Cardiac muscle cell (in vitro differentiated cells and primary cell): ENCODE measurements at regions not wholly inside any gene's neighbourhood (a gene's known extent, or its start where the extent isn't known, plus 50 kb on each side); places are given as distances from the start of the nearest gene placed in this dataset.

ENCODE experiments used
- DNase-seq, 2 donors: peaks; one replicate each; pipeline versions ENCODE4 v3.0.0 to v3.0.0-alpha.2; 2010 to 2017; ENCODE audit warnings: low read depth in 1 of 2, low spot score in 1 of 2
- H3K27ac ChIP-seq: fragments of 200-600 bp; sonication (generic); 2 replicates; pipeline ENCODE4 v1.5.1; 2016
- H3K27me3 ChIP-seq: fragments of 200-600 bp; sonication (generic); 2 replicates; pipeline ENCODE4 v1.6.0; 2016; ENCODE audit warnings: control low read depth
- H3K36me3 ChIP-seq: fragments of 200-600 bp; sonication (generic); 2 replicates; pipeline ENCODE4 v1.5.1; 2016; ENCODE audit warnings: control low read depth
- H3K4me1 ChIP-seq: fragments of 200-600 bp; sonication (generic); 2 replicates; pipeline ENCODE4 v1.8.1; 2017; ENCODE audit warnings: low read depth, mild to moderate bottlenecking, mixed run types
- H3K4me3 ChIP-seq: fragments of 200-600 bp; sonication (generic); 2 replicates; pipeline ENCODE4 v1.5.1; 2016; ENCODE audit warnings: mild to moderate bottlenecking
- H3K9me3 ChIP-seq: fragments of 200-600 bp; sonication (generic); 2 replicates; pipeline ENCODE4 v1.5.1; 2017; ENCODE audit warnings: low read depth, mild to moderate bottlenecking, control low read depth
- TF ChIP-seq, protein P1 (sequence below): IDR thresholded peaks from 2 replicates; pipeline ENCODE4 v1.5.1; 2012; ENCODE audit warnings: low read depth, mild to moderate bottlenecking, low read length

GRCh38 chr4:138758196-138758595 is 257.4 kb upstream of the NOCT start:
- H3K36me3 ChIP-seq: no peaks in the 10 kb centered on the region
- H3K4me3 ChIP-seq: no peak overlapping the region
- H3K9me3 ChIP-seq: no peaks in the 10 kb centered on the region
- no peak overlapping the region for H3K27ac ChIP-seq
- no peaks in the 10 kb centered on the region for H3K4me1 ChIP-seq
- no peaks in the 10 kb centered on the region for H3K27me3 ChIP-seq
- DNase-seq: no peak
- TF ChIP-seq, protein P1, sequence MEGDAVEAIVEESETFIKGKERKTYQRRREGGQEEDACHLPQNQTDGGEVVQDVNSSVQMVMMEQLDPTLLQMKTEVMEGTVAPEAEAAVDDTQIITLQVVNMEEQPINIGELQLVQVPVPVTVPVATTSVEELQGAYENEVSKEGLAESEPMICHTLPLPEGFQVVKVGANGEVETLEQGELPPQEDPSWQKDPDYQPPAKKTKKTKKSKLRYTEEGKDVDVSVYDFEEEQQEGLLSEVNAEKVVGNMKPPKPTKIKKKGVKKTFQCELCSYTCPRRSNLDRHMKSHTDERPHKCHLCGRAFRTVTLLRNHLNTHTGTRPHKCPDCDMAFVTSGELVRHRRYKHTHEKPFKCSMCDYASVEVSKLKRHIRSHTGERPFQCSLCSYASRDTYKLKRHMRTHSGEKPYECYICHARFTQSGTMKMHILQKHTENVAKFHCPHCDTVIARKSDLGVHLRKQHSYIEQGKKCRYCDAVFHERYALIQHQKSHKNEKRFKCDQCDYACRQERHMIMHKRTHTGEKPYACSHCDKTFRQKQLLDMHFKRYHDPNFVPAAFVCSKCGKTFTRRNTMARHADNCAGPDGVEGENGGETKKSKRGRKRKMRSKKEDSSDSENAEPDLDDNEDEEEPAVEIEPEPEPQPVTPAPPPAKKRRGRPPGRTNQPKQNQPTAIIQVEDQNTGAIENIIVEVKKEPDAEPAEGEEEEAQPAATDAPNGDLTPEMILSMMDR: no peak

GRCh38 chr4:138757432-138757831 is 258.1 kb upstream of the NOCT start:
- Histone ChIP-seq H3K27ac (no peak overlapping the region), H3K27me3 (no peaks in the 10 kb centered on the region), H3K9me3 (no peaks in the 10 kb centered on the region), H3K4me1 (no peaks in the 10 kb centered on the region), H3K4me3 (no peak overlapping the region), H3K36me3 (no peaks in the 10 kb centered on the region)
- no peak for DNase-seq
- TF ChIP-seq, protein P1: no peak

DNA sequence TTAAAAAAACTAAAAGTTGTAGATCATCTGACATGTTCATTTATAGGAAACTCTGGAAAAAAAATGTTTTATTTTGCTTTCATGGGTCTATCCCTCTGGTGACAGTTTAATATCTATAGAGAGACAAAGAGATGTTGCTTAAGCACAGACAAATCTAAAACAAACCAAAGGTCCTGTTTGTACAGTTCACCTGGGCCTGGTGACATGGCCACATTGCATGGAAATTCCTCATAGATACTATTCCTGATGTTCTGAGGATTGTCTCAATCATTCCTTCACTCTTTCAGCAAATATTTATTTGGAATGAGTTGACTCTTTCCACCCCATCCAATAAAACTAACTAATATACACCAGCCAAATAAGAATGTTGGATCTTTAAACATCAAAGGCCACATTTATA is 259.1 kb upstream of the NOCT start:
- H3K4me1 ChIP-seq: no peaks in the 10 kb centered on the region
- H3K4me3 ChIP-seq: no peak overlapping the region
- no peaks in the 10 kb centered on the region for H3K36me3 ChIP-seq
- no peaks in the 10 kb centered on the region for H3K27me3 ChIP-seq
- TF ChIP-seq, protein P1: no peak
- H3K27ac ChIP-seq: no peak overlapping the region
- no peaks in the 10 kb centered on the region for H3K9me3 ChIP-seq
- no peak for DNase-seq

GRCh38 chr4:138751309-138751708 is 264.3 kb upstream of the NOCT start:
- peaks cover 10% of the 10 kb centered on the region for H3K4me1 ChIP-seq
- H3K36me3 ChIP-seq: no peaks in the 10 kb centered on the region
- TF ChIP-seq, protein P1: no peak

GRCh38 chr4:138749303-138749702 is 266.3 kb upstream of the NOCT start:
- H3K4me3 ChIP-seq: no peak overlapping the region
- no peaks in the 10 kb centered on the region for H3K9me3 ChIP-seq
- TF ChIP-seq, protein P1: no peak
- H3K27ac ChIP-seq: peak overlapping the region; percentile 67
- H3K27me3 ChIP-seq: no peaks in the 10 kb centered on the region
- peaks cover 10% of the 10 kb centered on the region for H3K4me1 ChIP-seq
- H3K36me3 ChIP-seq: no peaks in the 10 kb centered on the region
- peak; percentile 31 to 64 for DNase-seq

More at GRCh38 chr4:138751309-138751708, 264.3 kb upstream of the NOCT start:
- Histone ChIP-seq H3K9me3 (no peaks in the 10 kb centered on the region), H3K4me3 (no peak overlapping the region), H3K27ac (no peak overlapping the region), H3K27me3 (no peaks in the 10 kb centered on the region)
- DNase-seq: no peak

GRCh38 chr4:138741766-138742377 is 273.7 kb upstream of the NOCT start:
- TF ChIP-seq, protein P1: no peak

More at GRCh38 chr4:138741766-138742377, 273.7 kb upstream of the NOCT start:
- H3K27ac ChIP-seq: no peak overlapping the region
- peaks cover 5% of the 10 kb centered on the region for H3K4me1 ChIP-seq
- H3K27me3 ChIP-seq: no peaks in the 10 kb centered on the region
- no peak for DNase-seq
- no peak overlapping the region for H3K4me3 ChIP-seq
- no peaks in the 10 kb centered on the region for H3K36me3 ChIP-seq
- H3K9me3 ChIP-seq: no peaks in the 10 kb centered on the region
